ENCODE measurements at regions not wholly inside any gene's neighbourhood (a gene's known extent, or its start where the extent isn't known, plus 50 kb on each side); places are given as distances from the start of the nearest gene placed in this dataset.
"Not testable (repeated sequence)": the region's sequence is repeated elsewhere in the genome, so short reads cannot be mapped to it uniquely, and the experiment has no call there.

- H3K9me3 Mint-ChIP-seq = peaks cover 11% of the 10 kb centered on the region
- DNase-seq = no peak
- no peaks in the 10 kb centered on the region for H3K36me3 Mint-ChIP-seq (ENCODE audit: low read depth)
- H3K4me3 Mint-ChIP-seq = no peak overlapping the region
- H3K4me1 Mint-ChIP-seq (ENCODE audit: low read depth) = no peaks in the 10 kb centered on the region
- intact Hi-C loops (cut with micrococcal nuclease) = no loop called here
- no peaks in the 10 kb centered on the region for H3K27me3 Mint-ChIP-seq (ENCODE audit: low read depth)
- CTCF ChIA-PET = no interaction called here
- no peak overlapping the region for H3K27ac Mint-ChIP-seq
Measured at GRCh38 chr11:37484298-37484697, 886.3 kb upstream of the RAG2 start.

- DNase-seq = no peak
- intact Hi-C loops (cut with micrococcal nuclease) = no loop called here
- Mint-ChIP-seq H3K27me3 (ENCODE audit: low read depth) (no peaks in the 10 kb centered on the region), H3K4me1 (ENCODE audit: low read depth) (no peaks in the 10 kb centered on the region), H3K27ac (no peak overlapping the region), H3K36me3 (ENCODE audit: low read depth) (no peaks in the 10 kb centered on the region), H3K9me3 (peaks cover 11% of the 10 kb centered on the region), H3K4me3 (no peak overlapping the region)
- CTCF ChIA-PET = no interaction called here
Measured at GRCh38 chr11:37483761-37484160, 885.7 kb upstream of the RAG2 start.

- CTCF ChIA-PET = no interaction called here
- no peak overlapping the region for H3K27ac Mint-ChIP-seq
Measured at GRCh38 chr11:37474889-37475288, 876.9 kb upstream of the RAG2 start.

GRCh38 chr11:37468344-37468743 lies 870.3 kb upstream of the RAG2 start:
- no peaks in the 10 kb centered on the region for H3K27me3 Mint-ChIP-seq (ENCODE audit: low read depth)
- CTCF ChIA-PET = no interaction called here
- H3K4me3 Mint-ChIP-seq = no peak overlapping the region
- H3K27ac Mint-ChIP-seq = no peak overlapping the region
- H3K9me3 Mint-ChIP-seq = peaks cover 9% of the 10 kb centered on the region
- intact Hi-C loops (cut with micrococcal nuclease) = no loop called here
- no peaks in the 10 kb centered on the region for H3K36me3 Mint-ChIP-seq (ENCODE audit: low read depth)
- H3K4me1 Mint-ChIP-seq (ENCODE audit: low read depth) = no peaks in the 10 kb centered on the region
- no peak for DNase-seq

More at GRCh38 chr11:37474889-37475288, 876.9 kb upstream of the RAG2 start:
- DNase-seq = no peak
- H3K27me3 Mint-ChIP-seq (ENCODE audit: low read depth) = no peaks in the 10 kb centered on the region
- H3K36me3 Mint-ChIP-seq (ENCODE audit: low read depth) = no peaks in the 10 kb centered on the region
- H3K4me3 Mint-ChIP-seq = no peak overlapping the region
- H3K4me1 Mint-ChIP-seq (ENCODE audit: low read depth) = no peaks in the 10 kb centered on the region
- intact Hi-C loops (cut with micrococcal nuclease) = no loop called here
- H3K9me3 Mint-ChIP-seq = peaks cover 6% of the 10 kb centered on the region

- Mint-ChIP-seq H3K4me3 (no peak overlapping the region), H3K4me1 (ENCODE audit: low read depth) (no peaks in the 10 kb centered on the region), H3K27ac (no peak overlapping the region), H3K27me3 (ENCODE audit: low read depth) (no peaks in the 10 kb centered on the region), H3K9me3 (peaks cover 9% of the 10 kb centered on the region), H3K36me3 (ENCODE audit: low read depth) (no peaks in the 10 kb centered on the region)
- intact Hi-C loops (cut with micrococcal nuclease) = no loop called here
- CTCF ChIA-PET = no interaction called here
- DNase-seq = no peak
Measured at GRCh38 chr11:37465221-37465620, 867.2 kb upstream of the RAG2 start.

GRCh38 chr11:37459456-37459855 lies 861.4 kb upstream of the RAG2 start:
- Mint-ChIP-seq H3K27ac (no peak overlapping the region), H3K4me3 (no peak overlapping the region), H3K9me3 (peaks cover 6% of the 10 kb centered on the region), H3K36me3 (ENCODE audit: low read depth) (no peaks in the 10 kb centered on the region), H3K27me3 (ENCODE audit: low read depth) (no peaks in the 10 kb centered on the region), H3K4me1 (ENCODE audit: low read depth) (no peaks in the 10 kb centered on the region)
- CTCF ChIA-PET = no interaction called here
- intact Hi-C loops (cut with micrococcal nuclease) = no loop called here
- no peak for DNase-seq

- DNase-seq = no peak
- Mint-ChIP-seq H3K9me3 (peaks cover 7% of the 10 kb centered on the region), H3K27me3 (ENCODE audit: low read depth) (no peaks in the 10 kb centered on the region), H3K4me1 (ENCODE audit: low read depth) (no peaks in the 10 kb centered on the region), H3K27ac (no peak overlapping the region), H3K36me3 (ENCODE audit: low read depth) (no peaks in the 10 kb centered on the region), H3K4me3 (no peak overlapping the region)
- CTCF ChIA-PET = no interaction called here
- intact Hi-C loops (cut with micrococcal nuclease) = no loop called here
Measured at GRCh38 chr11:37456746-37457145, 858.7 kb upstream of the RAG2 start.

GRCh38 chr11:37451903-37452302 lies 853.9 kb upstream of the RAG2 start:
- no peak for DNase-seq
- H3K4me1 Mint-ChIP-seq (ENCODE audit: low read depth) = no peaks in the 10 kb centered on the region
- peaks cover 9% of the 10 kb centered on the region for H3K9me3 Mint-ChIP-seq
- H3K27ac Mint-ChIP-seq = no peak overlapping the region
- CTCF ChIA-PET = no interaction called here
- intact Hi-C loops (cut with micrococcal nuclease) = no loop called here
- no peaks in the 10 kb centered on the region for H3K27me3 Mint-ChIP-seq (ENCODE audit: low read depth)
- H3K4me3 Mint-ChIP-seq = no peak overlapping the region
- no peaks in the 10 kb centered on the region for H3K36me3 Mint-ChIP-seq (ENCODE audit: low read depth)

- no peak for DNase-seq
- H3K27ac Mint-ChIP-seq = no peak overlapping the region
- CTCF ChIA-PET = no interaction called here
- peaks cover 6% of the 10 kb centered on the region for H3K9me3 Mint-ChIP-seq
- intact Hi-C loops (cut with micrococcal nuclease) = no loop called here
- no peaks in the 10 kb centered on the region for H3K36me3 Mint-ChIP-seq (ENCODE audit: low read depth)
- no peaks in the 10 kb centered on the region for H3K4me1 Mint-ChIP-seq (ENCODE audit: low read depth)
- H3K4me3 Mint-ChIP-seq = no peak overlapping the region
- H3K27me3 Mint-ChIP-seq (ENCODE audit: low read depth) = no peaks in the 10 kb centered on the region
Measured at GRCh38 chr11:37450613-37451012, 852.6 kb upstream of the RAG2 start.

GRCh38 chr11:37449146-37449545 lies 851.1 kb upstream of the RAG2 start:
- H3K27ac Mint-ChIP-seq = no peak overlapping the region
- no peaks in the 10 kb centered on the region for H3K27me3 Mint-ChIP-seq (ENCODE audit: low read depth)
- intact Hi-C loops (cut with micrococcal nuclease) = no loop called here
- no peak for DNase-seq
- H3K4me3 Mint-ChIP-seq = no peak overlapping the region
- peaks cover 4% of the 10 kb centered on the region for H3K9me3 Mint-ChIP-seq
- no peaks in the 10 kb centered on the region for H3K36me3 Mint-ChIP-seq (ENCODE audit: low read depth)
- CTCF ChIA-PET = interaction anchor here (0.7 kb wide), 1 partner anchor 1105 kb away, joined by 5 read pairs; no protein-coding TSS in a partner anchor
- H3K4me1 Mint-ChIP-seq (ENCODE audit: low read depth) = no peaks in the 10 kb centered on the region

- intact Hi-C loops (cut with micrococcal nuclease) = no loop called here
- Mint-ChIP-seq H3K36me3 (ENCODE audit: low read depth) (no peaks in the 10 kb centered on the region), H3K9me3 (peaks cover 3% of the 10 kb centered on the region)
Measured at GRCh38 chr11:37442576-37442975, 844.5 kb upstream of the RAG2 start.

GRCh38 chr11:37431633-37432230 lies 833.7 kb upstream of the RAG2 start:
- H3K9me3 Mint-ChIP-seq = peaks cover 13% of the 10 kb centered on the region
- intact Hi-C loops (cut with micrococcal nuclease); DNase-seq; H3K27ac Mint-ChIP-seq; H3K4me3 Mint-ChIP-seq; CTCF ChIA-PET; H3K36me3 Mint-ChIP-seq (ENCODE audit: low read depth); H3K4me1 Mint-ChIP-seq (ENCODE audit: low read depth); H3K27me3 Mint-ChIP-seq (ENCODE audit: low read depth): not testable (repeated sequence)

More at GRCh38 chr11:37442576-37442975, 844.5 kb upstream of the RAG2 start:
- Mint-ChIP-seq H3K27ac (no peak overlapping the region), H3K27me3 (ENCODE audit: low read depth) (no peaks in the 10 kb centered on the region), H3K4me1 (ENCODE audit: low read depth) (no peaks in the 10 kb centered on the region), H3K4me3 (no peak overlapping the region)
- DNase-seq = no peak
- CTCF ChIA-PET = interaction anchor here (0.6 kb wide), 1 partner anchor 71 kb away, joined by 3 read pairs; no protein-coding TSS in a partner anchor

- H3K4me3 Mint-ChIP-seq, DNase-seq: not testable (repeated sequence)
Measured at GRCh38 chr11:37430966-37431632, 833.1 kb upstream of the RAG2 start.

More at GRCh38 chr11:37430966-37431632, 833.1 kb upstream of the RAG2 start:
- CTCF ChIA-PET; H3K27ac Mint-ChIP-seq; H3K36me3 Mint-ChIP-seq (ENCODE audit: low read depth); H3K27me3 Mint-ChIP-seq (ENCODE audit: low read depth); H3K4me1 Mint-ChIP-seq (ENCODE audit: low read depth); intact Hi-C loops (cut with micrococcal nuclease): not testable (repeated sequence)
- H3K9me3 Mint-ChIP-seq = peaks cover 13% of the 10 kb centered on the region

Measured in activated naive CD4-positive, alpha-beta T cell treated with anti-CD3 and anti-CD28 coated beads for 36 hours (primary cell).